ENCODE measurements at regions not wholly inside any gene's neighbourhood (a gene's known extent, or its start where the extent isn't known, plus 50 kb on each side); places are given as distances from the start of the nearest gene placed in this dataset.

DNA sequence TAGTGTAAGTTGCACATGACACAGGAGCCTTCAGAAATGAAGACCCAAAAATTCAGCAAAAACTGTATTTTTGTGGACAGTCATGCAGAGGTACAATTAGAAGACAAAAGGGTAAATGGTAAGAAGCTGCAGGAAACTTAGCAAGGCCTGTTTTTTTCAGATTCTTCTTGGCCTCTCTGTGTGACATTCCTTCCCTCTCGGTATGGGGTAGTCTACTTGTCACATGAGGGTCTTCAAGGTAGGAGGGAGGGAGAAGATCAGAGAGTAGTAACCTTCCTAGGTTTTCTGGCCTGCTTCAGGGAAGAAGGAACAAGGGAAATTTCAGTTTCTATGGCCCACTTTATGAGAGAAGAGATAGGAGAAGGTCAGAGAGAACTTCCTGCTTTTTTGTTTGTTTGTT is 230.4 kb upstream of the PPP1R2C start:
- TF ChIP-seq EZH2 (IDR thresholded peaks at IDR 0.05) (no peak), FOXP2 (optimal IDR thresholded peaks at IDR 0.05; ENCODE audit: control extremely low read depth, extremely low read length, insufficient read depth) (no peak), POLR2AphosphoS5 (IDR thresholded peaks at IDR 0.05; ENCODE audit: borderline replicate concordance, low read depth, low read length) (no peak)
- H3K4me3 ChIP-seq: no peak overlapping the region
- DNase-seq (ENCODE audit: low read depth, low spot score): no peak
- H3K27ac ChIP-seq: no peak overlapping the region
- no peaks in the 10 kb centered on the region for H3K9me3 ChIP-seq (ENCODE audit: low read depth, low read length)
- H3K36me3 ChIP-seq (ENCODE audit: insufficient read depth, low read length): no peaks in the 10 kb centered on the region
- no peak overlapping the region for H3K9ac ChIP-seq (ENCODE audit: insufficient read length)

DNA sequence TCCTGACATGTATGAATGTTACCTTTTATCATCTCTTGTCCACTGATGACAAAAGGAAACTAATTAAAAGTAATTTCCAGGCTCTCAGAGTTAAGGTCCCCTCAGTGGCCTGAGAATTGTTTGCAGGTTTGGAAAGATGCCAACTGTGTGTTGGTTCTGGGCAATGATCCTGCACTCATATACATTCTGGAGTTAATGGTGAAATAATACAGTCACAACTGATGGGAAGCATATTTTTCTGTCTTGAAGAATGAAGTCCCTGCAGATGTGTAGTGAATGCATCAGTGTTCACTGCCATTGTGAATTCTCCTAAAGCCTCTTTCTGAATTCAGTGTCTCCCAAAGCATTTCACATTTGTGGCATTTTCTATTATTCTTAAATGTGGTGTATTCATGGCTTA is 238.1 kb upstream of the PPP1R2C start:
- H3K27ac ChIP-seq: no peak overlapping the region
- no peak for DNase-seq (ENCODE audit: low read depth, low spot score)
- TF ChIP-seq POLR2AphosphoS5 (IDR thresholded peaks at IDR 0.05; ENCODE audit: borderline replicate concordance, low read depth, low read length) (no peak), EZH2 (IDR thresholded peaks at IDR 0.05) (no peak), FOXP2 (optimal IDR thresholded peaks at IDR 0.05; ENCODE audit: control extremely low read depth, extremely low read length, insufficient read depth) (no peak)
- H3K36me3 ChIP-seq (ENCODE audit: insufficient read depth, low read length): no peaks in the 10 kb centered on the region
- H3K4me3 ChIP-seq: no peak overlapping the region
- no peak overlapping the region for H3K9ac ChIP-seq (ENCODE audit: insufficient read length)
- H3K9me3 ChIP-seq (ENCODE audit: low read depth, low read length): no peaks in the 10 kb centered on the region

- no peak overlapping the region for H3K9ac ChIP-seq (ENCODE audit: insufficient read length)
Measured at GRCh38 chrX:43018031-43018430, 240.1 kb upstream of the PPP1R2C start.

DNA sequence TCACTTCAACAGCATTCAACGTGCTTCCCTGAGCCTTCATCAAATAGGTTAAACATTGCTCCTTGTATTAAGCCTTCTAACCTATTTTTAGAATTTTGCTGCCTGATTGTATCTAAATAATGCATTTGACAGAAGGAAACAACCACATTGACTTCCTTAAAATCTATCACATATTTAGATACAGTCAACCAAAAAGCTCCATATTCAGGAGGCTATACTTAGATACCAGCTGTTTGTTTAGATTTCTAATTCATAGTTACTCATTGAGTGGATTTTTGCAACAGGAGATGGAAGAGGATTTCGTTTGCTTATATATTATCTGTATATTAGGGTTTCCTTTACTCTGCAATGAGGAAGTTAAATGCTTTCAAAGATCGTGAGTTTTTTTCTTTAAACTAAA is 241.1 kb upstream of the PPP1R2C start:
- H3K27ac ChIP-seq: no peak overlapping the region
- no peaks in the 10 kb centered on the region for H3K36me3 ChIP-seq (ENCODE audit: insufficient read depth, low read length)
- no peaks in the 10 kb centered on the region for H3K9me3 ChIP-seq (ENCODE audit: low read depth, low read length)
- no peak overlapping the region for H3K4me3 ChIP-seq
- TF ChIP-seq POLR2AphosphoS5 (IDR thresholded peaks at IDR 0.05; ENCODE audit: borderline replicate concordance, low read depth, low read length) (no peak), FOXP2 (optimal IDR thresholded peaks at IDR 0.05; ENCODE audit: control extremely low read depth, extremely low read length, insufficient read depth) (no peak), EZH2 (IDR thresholded peaks at IDR 0.05) (no peak)
- no peak for DNase-seq (ENCODE audit: low read depth, low spot score)
- no peak overlapping the region for H3K9ac ChIP-seq (ENCODE audit: insufficient read length)

More at GRCh38 chrX:43018031-43018430, 240.1 kb upstream of the PPP1R2C start:
- no peak for TF ChIP-seq EZH2 (IDR thresholded peaks at IDR 0.05)
- no peak for TF ChIP-seq FOXP2 (optimal IDR thresholded peaks at IDR 0.05; ENCODE audit: control extremely low read depth, extremely low read length, insufficient read depth)
- no peak for TF ChIP-seq POLR2AphosphoS5 (IDR thresholded peaks at IDR 0.05; ENCODE audit: borderline replicate concordance, low read depth, low read length)
- H3K4me3 ChIP-seq: no peak overlapping the region
- DNase-seq (ENCODE audit: low read depth, low spot score): no peak
- H3K27ac ChIP-seq: no peak overlapping the region
- no peaks in the 10 kb centered on the region for H3K36me3 ChIP-seq (ENCODE audit: insufficient read depth, low read length)
- no peaks in the 10 kb centered on the region for H3K9me3 ChIP-seq (ENCODE audit: low read depth, low read length)

DNA sequence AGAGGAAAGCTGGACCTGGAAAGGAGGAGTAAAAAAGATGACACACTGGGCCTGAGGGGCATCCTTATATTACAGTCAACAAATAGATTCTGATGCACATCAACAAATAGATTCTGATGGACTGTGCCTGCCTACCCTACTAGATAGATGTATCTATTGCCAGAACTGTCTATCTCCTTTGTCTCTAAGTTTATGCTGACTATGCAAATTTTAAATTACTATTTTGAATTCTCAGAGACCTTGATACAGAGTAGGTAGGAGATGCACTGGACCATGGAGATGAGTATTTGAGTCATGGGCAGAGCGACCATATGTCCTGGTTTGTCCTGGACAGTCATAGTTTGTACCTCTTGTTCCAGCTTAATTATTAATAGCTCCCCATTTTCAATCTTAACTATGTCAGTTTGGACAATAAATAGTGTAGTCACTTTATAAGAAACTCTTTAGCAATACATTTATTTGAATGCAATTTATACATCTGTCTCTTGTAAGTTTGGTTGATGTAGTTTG is 247.9 kb upstream of the PPP1R2C start:
- Histone ChIP-seq H3K9me3 (ENCODE audit: low read depth, low read length) (no peaks in the 10 kb centered on the region), H3K27ac (no peak overlapping the region), H3K9ac (ENCODE audit: insufficient read length) (no peak overlapping the region), H3K36me3 (ENCODE audit: insufficient read depth, low read length) (no peaks in the 10 kb centered on the region), H3K4me3 (no peak overlapping the region)
- TF ChIP-seq EZH2 (IDR thresholded peaks at IDR 0.05): no peak
- TF ChIP-seq POLR2AphosphoS5 (IDR thresholded peaks at IDR 0.05; ENCODE audit: borderline replicate concordance, low read depth, low read length): no peak
- no peak for TF ChIP-seq FOXP2 (optimal IDR thresholded peaks at IDR 0.05; ENCODE audit: control extremely low read depth, extremely low read length, insufficient read depth)
- DNase-seq (ENCODE audit: low read depth, low spot score): no peak

DNA sequence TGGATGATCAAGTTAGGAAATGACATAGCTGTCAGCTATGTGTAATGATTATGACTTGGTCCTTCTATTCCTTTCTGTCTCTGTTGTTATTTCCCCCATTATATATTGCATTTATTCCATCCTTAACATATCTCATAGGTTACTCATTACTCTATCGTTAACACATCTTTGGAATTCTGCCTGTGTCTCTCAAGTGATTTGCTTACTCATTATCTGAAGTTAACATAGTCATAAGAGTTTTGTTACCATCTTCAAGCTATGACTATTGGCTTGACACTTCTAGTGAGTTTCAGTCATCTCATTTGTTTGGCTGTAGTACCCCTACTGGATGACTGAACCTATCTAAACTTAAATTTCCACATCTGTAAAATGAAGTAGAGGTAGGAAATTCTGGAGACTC is 286.1 kb upstream of the PPP1R2C start:
- H3K9ac ChIP-seq (ENCODE audit: insufficient read length): no peak overlapping the region
- no peak for DNase-seq (ENCODE audit: low read depth, low spot score)
- H3K9me3 ChIP-seq (ENCODE audit: low read depth, low read length): no peaks in the 10 kb centered on the region
- H3K27ac ChIP-seq: no peak overlapping the region
- H3K4me3 ChIP-seq: no peak overlapping the region
- no peaks in the 10 kb centered on the region for H3K36me3 ChIP-seq (ENCODE audit: insufficient read depth, low read length)
- no peak for TF ChIP-seq POLR2AphosphoS5 (IDR thresholded peaks at IDR 0.05; ENCODE audit: borderline replicate concordance, low read depth, low read length)
- TF ChIP-seq FOXP2 (optimal IDR thresholded peaks at IDR 0.05; ENCODE audit: control extremely low read depth, extremely low read length, insufficient read depth): no peak
- TF ChIP-seq EZH2 (IDR thresholded peaks at IDR 0.05): no peak

GRCh38 chrX:43065978-43066377 is 288.0 kb upstream of the PPP1R2C start:
- Histone ChIP-seq H3K9me3 (ENCODE audit: low read depth, low read length) (no peaks in the 10 kb centered on the region), H3K36me3 (ENCODE audit: insufficient read depth, low read length) (no peaks in the 10 kb centered on the region), H3K27ac (no peak overlapping the region), H3K9ac (ENCODE audit: insufficient read length) (no peak overlapping the region), H3K4me3 (no peak overlapping the region)
- DNase-seq (ENCODE audit: low read depth, low spot score): no peak
- TF ChIP-seq POLR2AphosphoS5 (IDR thresholded peaks at IDR 0.05; ENCODE audit: borderline replicate concordance, low read depth, low read length) (no peak), EZH2 (IDR thresholded peaks at IDR 0.05) (no peak), FOXP2 (optimal IDR thresholded peaks at IDR 0.05; ENCODE audit: control extremely low read depth, extremely low read length, insufficient read depth) (no peak)

DNA sequence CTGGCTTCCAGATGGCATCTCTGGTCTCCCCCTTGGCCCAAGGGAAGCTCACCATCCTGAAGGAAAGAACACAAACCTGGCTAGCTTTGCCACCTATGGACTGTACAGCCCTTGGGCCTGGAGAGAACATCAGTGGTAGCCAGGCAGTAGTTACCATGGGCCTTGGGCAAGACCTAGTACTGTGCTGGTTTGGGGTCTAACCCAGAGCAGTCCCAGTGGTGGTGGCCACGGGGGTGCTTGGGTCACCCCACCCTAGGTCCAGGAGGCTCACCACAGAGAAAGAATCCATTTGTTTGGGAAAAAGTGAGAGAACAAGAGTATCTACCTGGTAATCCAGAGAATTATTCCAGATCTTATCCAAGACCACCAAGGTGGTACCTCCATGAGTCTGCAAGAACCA is 290.7 kb upstream of the PPP1R2C start:
- TF ChIP-seq FOXP2 (optimal IDR thresholded peaks at IDR 0.05; ENCODE audit: control extremely low read depth, extremely low read length, insufficient read depth) (no peak), EZH2 (IDR thresholded peaks at IDR 0.05) (no peak), POLR2AphosphoS5 (IDR thresholded peaks at IDR 0.05; ENCODE audit: borderline replicate concordance, low read depth, low read length) (no peak)
- DNase-seq (ENCODE audit: low read depth, low spot score): no peak
- H3K36me3 ChIP-seq (ENCODE audit: insufficient read depth, low read length): no peaks in the 10 kb centered on the region
- no peak overlapping the region for H3K27ac ChIP-seq
- H3K9ac ChIP-seq (ENCODE audit: insufficient read length): no peak overlapping the region
- H3K9me3 ChIP-seq (ENCODE audit: low read depth, low read length): no peaks in the 10 kb centered on the region
- H3K4me3 ChIP-seq: no peak overlapping the region

DNA sequence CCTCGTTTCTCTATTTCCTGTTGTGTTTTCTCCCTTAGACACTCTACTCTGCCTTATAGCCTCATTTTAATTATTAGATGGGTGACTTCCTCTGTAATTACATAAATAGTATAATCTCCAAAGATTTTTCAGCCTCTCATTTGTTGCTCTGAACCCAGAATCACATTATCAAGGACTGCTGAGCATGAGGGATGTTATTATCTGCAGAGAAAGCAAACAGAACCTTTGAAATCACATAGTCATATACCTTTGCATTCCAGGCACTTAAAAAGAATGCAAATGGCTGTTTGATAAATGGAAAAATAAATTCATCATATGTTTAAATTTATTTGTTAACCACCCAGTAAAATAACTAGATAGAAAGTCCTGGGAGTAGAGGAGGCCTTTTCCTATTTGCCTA is 305.1 kb upstream of the PPP1R2C start:
- no peak for DNase-seq (ENCODE audit: low read depth, low spot score)
- no peaks in the 10 kb centered on the region for H3K9me3 ChIP-seq (ENCODE audit: low read depth, low read length)
- H3K9ac ChIP-seq (ENCODE audit: insufficient read length): no peak overlapping the region
- no peaks in the 10 kb centered on the region for H3K36me3 ChIP-seq (ENCODE audit: insufficient read depth, low read length)
- H3K27ac ChIP-seq: no peak overlapping the region
- H3K4me3 ChIP-seq: no peak overlapping the region
- no peak for TF ChIP-seq POLR2AphosphoS5 (IDR thresholded peaks at IDR 0.05; ENCODE audit: borderline replicate concordance, low read depth, low read length)
- TF ChIP-seq FOXP2 (optimal IDR thresholded peaks at IDR 0.05; ENCODE audit: control extremely low read depth, extremely low read length, insufficient read depth): no peak
- no peak for TF ChIP-seq EZH2 (IDR thresholded peaks at IDR 0.05)

Data from SK-N-MC (cell line).